HG03066 (cell line): ENCODE measurements at regions not wholly inside any gene's neighbourhood (a gene's known extent, or its start where the extent isn't known, plus 50 kb on each side); places are given as distances from the start of the nearest gene placed in this dataset.

Experiments used
- ATAC-seq: cut with Tn5 transposase; IDR thresholded peaks from one replicate; pipeline ENCODE4 v1.9.1; 2021; ENCODE audit warnings: low read depth; ENCODE audit not compliant: unreplicated experiment

- no peak for ATAC-seq
These were observed 149.5 kb downstream of the RAP2B start for GRCh38 chr3:153311541-153311940.

- ATAC-seq = no peak
These were observed 151.4 kb downstream of the RAP2B start for GRCh38 chr3:153313302-153313965.

DNA sequence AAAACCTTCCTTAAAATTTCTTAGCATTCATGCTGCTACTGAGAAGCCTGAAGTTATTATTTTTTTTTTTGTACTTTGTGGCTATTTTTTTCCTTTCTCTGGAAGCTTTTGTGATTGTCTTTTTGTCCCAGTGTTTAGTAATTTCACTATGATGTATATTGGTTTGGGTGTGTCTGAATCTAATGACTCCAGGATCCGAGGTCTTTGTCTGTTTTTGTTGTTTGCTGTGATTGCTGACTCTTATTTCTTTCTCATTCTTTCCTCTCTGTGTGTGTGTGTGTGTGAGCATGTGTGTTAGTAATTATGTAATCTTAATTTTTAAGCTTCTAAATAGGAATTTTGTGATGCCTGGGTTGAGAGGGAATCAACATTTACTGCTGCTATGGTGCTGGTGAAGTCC, 152.0 kb downstream of the RAP2B start:
- ATAC-seq = no peak

DNA sequence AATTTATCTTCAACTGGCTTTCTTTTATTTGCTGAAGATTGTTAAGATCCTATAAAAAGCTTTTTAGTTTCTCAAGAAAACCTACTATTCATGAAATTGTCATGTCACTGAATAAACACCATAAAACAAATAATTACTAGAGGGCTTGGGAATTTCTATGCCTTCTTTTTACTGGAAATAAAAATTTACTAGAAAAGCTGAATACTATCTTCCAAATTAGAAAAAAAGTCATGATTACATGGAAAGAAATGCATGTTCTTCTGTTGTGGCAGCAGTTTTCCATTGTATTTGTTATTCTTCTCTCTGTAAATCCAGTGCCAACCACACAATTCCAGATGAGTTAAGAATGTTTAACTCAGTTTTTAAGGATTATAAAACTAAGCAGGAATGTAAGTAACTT, 153.8 kb downstream of the RAP2B start:
- no peak for ATAC-seq

- no peak for ATAC-seq
These were observed 157.9 kb downstream of the RAP2B start for GRCh38 chr3:153319705-153320554.

DNA sequence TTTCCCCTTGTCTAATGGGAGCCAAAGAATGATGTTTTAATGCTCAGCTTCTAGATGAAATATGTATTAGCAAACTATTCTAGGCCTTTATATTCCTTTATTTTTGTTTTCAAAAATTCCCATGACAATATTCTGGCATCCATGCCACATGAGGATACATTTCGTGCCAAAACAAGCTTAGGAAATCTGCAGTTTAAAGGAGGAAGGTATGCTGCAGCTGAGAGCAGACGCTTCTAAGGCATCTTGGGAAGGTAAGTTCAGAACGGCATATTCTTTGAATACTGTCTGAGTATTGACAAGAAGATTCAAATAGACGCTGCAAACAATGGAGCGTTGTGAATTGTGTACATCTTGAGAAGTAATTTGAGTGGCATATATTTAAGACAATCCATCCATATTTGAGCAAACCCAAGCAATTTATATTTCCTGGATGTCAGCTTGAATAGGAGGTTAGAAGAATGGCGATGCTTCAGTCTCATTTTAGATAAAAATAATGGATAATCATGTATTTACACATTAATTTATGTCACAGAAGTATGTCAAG, 158.6 kb downstream of the RAP2B start:
- no peak for ATAC-seq

DNA sequence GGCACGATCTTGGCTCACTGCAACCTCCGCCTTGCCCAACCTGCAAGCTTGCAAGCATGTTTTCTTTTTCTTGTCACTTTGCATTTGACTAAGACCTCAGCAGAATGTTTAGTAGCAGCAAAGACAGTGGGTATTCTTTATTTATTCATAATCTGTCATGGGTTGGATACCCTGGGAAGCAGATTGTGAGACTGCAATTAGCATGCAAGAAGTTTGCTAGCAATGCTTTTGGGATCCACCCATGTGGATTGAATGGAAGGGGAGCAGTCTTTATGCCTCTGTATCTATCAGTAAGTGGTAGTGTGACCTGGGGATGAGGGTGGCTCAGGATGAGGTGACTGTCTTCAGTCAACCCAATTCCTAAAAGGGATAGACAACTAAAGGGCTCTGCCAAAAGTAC, 166.7 kb downstream of the RAP2B start:
- ATAC-seq = no peak

DNA sequence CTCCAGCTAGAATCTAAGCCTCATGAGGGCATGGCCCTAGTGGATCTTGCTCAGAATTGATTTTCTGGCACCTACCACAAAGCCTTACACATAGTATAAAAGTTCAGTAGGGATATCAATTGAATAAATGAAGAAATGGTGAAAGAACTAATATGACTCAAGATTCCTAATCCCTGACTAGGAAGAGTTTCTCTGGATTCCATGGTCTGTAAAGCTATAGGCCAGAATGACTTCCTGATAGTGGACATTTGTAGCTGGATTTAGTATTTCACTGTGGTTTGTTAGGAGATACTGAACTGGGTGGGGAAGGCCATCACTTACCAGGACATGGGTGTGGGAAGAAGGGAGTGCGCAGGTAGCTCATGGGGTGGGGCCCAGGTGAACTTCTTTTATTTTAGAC, 168.9 kb downstream of the RAP2B start:
- no peak for ATAC-seq

- ATAC-seq = no peak
These were observed 169.7 kb downstream of the RAP2B start for GRCh38 chr3:153331676-153332075.

- no peak for ATAC-seq
These were observed 172.5 kb downstream of the RAP2B start for GRCh38 chr3:153334558-153334957.

GRCh38 chr3:153337369-153337768, 175.3 kb downstream of the RAP2B start:
- ATAC-seq = no peak

DNA sequence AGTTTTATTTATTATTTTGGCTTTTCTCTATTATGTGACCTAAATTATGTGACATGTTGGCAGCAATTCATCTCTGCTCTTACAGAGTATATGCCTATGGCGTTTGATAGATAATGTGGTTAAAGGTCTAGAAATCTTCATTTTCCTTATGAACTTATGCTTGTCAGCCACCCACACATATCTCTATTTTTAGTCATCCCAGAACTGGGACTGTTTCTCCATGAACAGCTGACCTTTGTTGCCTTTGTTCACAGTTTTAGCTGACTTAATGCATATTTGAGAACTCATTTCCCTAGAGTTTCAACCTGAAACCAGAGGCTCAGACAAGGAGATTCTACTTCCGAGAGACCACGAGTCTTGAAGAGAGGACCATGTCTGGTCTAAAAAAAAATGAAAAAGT, 176.5 kb downstream of the RAP2B start:
- no peak for ATAC-seq

GRCh38 chr3:153339065-153339464, 177.0 kb downstream of the RAP2B start:
- ATAC-seq = no peak

- ATAC-seq = no peak
These were observed 182.2 kb downstream of the RAP2B start for GRCh38 chr3:153343988-153344782.

DNA sequence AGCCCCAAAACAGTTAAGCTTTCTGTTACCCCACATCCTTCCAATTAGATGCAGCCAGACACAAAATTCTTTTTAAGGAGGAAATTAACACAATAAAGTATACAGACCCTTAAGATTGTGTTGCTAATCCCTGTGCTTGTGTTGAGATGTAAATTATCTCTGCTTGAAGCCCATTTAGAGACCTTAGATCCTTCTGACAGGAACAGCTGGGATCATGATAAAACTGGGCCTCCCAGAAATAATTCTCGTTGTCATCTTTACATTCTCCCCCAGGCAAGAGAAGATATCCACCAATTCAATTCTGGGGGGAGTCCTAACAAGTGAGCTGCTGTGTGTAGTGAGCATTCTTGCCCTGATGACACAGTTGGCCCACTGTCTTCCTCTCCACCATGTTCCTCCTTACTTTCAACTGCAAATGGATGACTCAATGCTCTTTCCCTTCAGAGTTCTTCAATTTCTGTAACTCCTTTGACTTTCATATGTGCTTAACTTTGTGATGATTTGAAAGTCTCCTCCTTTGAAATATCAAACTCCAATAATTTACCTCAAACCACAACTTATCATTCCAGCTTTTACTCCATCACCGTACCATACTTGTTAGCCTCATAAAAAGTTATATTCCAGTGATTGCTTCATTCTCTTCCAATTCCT, 186.6 kb downstream of the RAP2B start:
- ATAC-seq = no peak

- ATAC-seq = no peak
These were observed 187.1 kb downstream of the RAP2B start for GRCh38 chr3:153349108-153349499.

- no peak for ATAC-seq
These were observed 188.4 kb downstream of the RAP2B start for GRCh38 chr3:153350420-153350819.

- ATAC-seq = no peak
These were observed 192.6 kb downstream of the RAP2B start for GRCh38 chr3:153354641-153355040.

DNA sequence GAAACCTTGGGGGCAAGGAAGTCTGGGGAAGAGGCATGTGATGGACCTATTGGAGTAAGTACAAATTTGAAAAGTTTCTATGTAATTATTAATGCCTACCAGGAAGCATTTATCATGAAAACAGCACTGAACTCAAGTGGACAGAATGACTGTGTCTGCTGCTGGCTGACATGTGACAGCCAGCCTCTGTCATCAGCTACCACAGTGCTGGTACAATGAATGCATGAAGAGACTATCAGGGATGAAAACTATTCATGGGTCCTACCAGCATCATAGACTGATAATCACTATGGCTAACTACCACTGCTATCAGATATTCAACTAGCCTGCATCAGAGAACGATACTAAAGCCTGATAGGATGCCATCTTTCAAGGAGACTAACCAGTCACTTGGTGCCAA, 193.5 kb downstream of the RAP2B start:
- ATAC-seq = no peak

DNA sequence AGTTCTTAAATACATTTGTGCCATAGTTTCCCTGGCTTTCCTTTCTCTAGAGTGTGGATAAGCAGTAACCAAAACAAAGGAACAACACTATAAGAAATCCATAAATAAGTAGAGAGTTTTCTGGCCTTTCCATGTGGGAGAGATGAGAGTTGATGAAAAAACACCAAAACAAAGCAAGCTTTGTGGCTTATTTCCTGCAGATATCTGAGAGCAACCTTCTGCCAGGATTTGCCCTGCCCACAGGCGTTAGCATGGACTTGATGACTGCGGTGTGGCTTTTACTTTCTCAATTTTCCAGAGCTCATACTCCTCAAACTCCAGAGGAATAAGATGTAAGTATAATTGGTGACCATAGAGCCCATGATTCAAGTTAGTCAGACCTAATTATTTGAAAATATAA, 194.9 kb downstream of the RAP2B start:
- no peak for ATAC-seq

GRCh38 chr3:153357436-153357835, 195.4 kb downstream of the RAP2B start:
- ATAC-seq = no peak
